Stimulated activated CD8-positive, alpha-beta memory T cell treated with anti-CD3 and anti-CD28 coated beads, Interleukin-7, amount 100 ng/mL, for 24 hours (primary cell): ENCODE measurements at regions not wholly inside any gene's neighbourhood (a gene's known extent, or its start where the extent isn't known, plus 50 kb on each side); places are given as distances from the start of the nearest gene placed in this dataset.
"Not testable (repeated sequence)": the region's sequence is repeated elsewhere in the genome, so short reads cannot be mapped to it uniquely, and the experiment has no call there.

Experiments used
- DNase-seq: peaks from one replicate; pipeline ENCODE4 v3.0.0-alpha.2; 2020; ENCODE audit warnings: low read depth

GRCh38 chr1:157219182-157219581 lies 81.0 kb upstream of the ETV3 start:
- DNase-seq: no peak

- no peak for DNase-seq
Observed at GRCh38 chr1:157218671-157219070, 80.5 kb upstream of the ETV3 start.

- DNase-seq: no peak
Observed at GRCh38 chr1:157217486-157217885, 79.3 kb upstream of the ETV3 start.

DNA sequence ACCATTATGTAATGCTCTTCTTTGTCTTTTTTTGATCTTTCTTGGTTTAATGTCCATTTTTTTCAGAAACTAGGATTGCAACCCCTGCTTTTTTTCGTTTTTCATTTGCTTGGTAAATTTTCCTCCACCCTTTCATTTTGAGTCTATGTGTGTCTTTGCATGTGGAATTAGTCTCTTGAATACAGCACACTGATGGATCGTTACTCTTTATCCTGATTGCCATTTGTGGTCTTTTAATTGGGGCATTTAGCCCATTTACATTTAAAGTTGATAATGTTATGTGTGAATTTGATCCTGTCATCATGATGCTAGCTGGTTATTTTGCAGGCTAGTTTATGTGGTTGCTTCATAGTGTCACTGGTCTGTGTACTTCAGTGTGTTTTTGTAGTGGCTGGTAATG lies 75.6 kb upstream of the ETV3 start:
- DNase-seq: no peak

DNA sequence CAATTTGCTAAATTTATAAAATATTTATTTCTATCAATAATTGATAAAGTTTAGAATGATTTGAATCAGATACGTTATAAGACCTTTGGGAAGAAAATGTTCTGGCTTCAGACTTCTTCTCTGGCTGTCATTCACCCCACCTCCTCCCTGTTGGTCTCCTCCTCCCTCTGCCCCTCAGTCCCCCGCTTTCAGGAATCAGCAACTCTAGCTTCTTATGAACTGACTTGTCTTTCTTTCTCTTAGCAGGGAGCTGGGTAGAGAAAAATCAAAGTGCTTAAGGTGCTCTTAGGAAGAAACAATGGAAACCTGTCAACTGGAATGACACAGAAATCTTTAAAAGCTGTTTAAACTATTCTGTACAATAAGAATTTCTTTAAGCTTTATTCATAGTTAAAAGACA lies 71.3 kb upstream of the ETV3 start:
- no peak for DNase-seq

DNA sequence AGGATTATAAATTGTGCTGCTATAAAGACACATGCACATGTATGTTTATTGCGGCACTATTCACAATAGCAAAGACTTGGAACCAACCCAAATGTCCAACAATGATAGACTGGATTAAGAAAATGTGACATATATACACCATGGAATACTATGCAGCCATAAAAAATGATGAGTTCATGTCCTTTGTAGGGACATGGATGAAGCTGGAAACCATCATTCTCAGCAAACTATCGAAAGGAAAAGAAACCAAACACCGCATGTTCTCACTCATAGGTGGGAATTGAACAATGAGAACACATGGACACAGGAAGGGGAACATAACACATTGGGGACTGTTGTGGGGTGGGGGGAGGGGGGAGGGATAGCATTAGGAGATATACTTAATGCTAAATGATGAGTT lies 67.8 kb upstream of the ETV3 start:
- not testable (repeated sequence) for DNase-seq

GRCh38 chr1:157203166-157203565 lies 65.0 kb upstream of the ETV3 start:
- DNase-seq: no peak

DNA sequence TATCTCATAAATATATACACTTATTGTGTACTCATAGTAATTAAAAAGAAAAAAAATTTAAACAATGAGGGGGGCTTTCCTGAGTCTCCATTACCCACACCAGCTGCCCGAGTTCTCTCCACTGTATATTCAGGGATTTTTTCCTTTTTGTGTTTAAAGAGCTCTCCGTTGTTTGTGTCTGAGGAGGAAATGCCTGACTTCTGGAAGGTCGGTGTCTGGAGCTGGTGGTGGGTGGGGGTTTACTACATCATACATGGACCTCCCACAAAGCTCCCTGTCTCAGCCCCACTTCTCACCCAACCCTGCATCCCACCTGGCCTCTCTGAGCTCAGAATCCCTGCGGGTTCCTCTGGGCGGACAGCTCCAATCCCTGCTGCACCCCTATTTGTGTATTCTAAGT lies 64.1 kb upstream of the ETV3 start:
- no peak for DNase-seq

- DNase-seq: no peak
Observed at GRCh38 chr1:157201767-157202166, 63.6 kb upstream of the ETV3 start.

GRCh38 chr1:157200451-157200850 lies 62.3 kb upstream of the ETV3 start:
- no peak for DNase-seq

DNA sequence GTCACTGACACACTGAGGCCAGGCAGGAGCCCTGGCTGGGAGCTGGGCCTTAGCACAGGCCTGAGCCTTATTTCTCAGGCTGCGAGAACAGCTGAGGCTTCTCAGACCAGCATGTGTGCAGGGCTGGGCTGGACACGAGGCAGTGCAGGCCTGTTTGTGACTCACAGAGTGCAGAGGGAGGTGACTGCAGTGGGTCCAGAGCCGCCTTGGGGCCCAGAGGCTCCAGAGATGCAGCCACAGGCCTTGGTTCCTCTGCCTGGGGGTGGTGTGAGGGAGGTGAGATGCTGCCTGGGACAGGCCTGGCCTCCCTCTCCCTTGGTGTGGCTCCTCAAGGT lies 61.2 kb upstream of the ETV3 start:
- DNase-seq: no peak

- no peak for DNase-seq
Observed at GRCh38 chr1:157198619-157199420, 60.6 kb upstream of the ETV3 start.

DNA sequence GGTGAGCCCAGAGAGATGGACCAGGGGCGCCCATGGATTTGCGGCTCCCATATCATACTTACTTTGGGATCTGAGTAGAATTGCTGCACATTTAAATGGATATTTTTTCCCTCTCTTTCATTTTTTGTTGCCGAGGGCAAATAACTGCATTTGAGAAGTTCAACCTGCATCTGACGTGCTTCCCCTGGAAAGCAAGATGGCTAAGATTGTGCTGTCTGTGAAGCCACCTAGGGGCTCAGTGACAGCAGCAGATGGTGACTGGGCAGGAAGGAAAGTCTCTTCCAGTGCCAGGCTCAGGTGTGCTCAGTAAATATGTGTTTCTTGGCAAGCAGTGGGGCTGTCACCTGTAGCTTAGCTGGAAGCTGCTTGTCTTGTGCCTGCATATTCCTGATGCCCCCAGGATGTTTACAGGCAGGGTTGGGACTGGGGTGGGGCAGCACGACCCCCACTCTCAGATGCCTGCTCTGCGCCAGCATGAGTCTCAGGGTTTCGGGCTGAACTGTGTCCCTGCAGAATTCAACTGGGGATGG lies 59.8 kb upstream of the ETV3 start:
- DNase-seq: no peak

DNA sequence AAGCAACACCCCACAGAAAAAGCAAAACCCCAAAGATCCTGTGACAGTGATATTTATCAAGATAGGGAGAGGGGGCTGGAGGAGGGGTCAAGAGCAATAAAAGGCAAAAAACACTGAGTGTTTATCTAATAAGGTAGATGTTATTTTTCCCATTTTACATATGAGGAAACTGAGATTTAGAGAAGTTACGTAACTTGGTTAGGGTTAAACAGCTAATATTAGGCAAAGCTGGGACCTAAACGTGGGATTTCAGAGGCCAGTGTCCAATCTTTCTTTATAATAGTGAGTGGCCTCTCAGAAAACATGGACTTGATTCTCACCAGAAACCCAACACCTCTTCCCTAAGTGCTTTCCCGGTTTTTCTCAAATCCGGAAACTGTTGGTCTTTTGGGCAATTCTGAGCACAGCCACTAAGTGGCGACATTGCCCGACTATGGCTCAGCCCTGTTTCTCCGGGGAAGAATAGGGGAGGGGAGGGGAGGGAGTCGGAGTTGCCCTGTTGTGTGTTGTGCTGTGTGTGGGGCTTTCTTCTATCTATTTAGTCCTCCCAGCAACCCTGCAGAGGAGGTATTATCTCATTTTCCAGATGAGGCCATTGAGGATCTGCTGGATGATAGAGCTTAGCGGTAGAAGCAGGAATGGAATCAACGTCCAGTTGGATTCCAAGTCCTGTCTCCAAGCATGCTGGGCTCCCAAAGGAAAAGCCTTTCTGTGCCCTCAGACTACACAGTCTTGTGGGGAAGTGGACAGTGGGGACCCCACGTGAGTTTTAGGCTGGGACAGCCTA lies 58.7 kb upstream of the ETV3 start:
- not testable (repeated sequence) for DNase-seq

GRCh38 chr1:157196245-157196543 lies 58.0 kb upstream of the ETV3 start:
- DNase-seq: no peak

GRCh38 chr1:157195521-157196244 lies 57.5 kb upstream of the ETV3 start:
- DNase-seq: no peak

DNA sequence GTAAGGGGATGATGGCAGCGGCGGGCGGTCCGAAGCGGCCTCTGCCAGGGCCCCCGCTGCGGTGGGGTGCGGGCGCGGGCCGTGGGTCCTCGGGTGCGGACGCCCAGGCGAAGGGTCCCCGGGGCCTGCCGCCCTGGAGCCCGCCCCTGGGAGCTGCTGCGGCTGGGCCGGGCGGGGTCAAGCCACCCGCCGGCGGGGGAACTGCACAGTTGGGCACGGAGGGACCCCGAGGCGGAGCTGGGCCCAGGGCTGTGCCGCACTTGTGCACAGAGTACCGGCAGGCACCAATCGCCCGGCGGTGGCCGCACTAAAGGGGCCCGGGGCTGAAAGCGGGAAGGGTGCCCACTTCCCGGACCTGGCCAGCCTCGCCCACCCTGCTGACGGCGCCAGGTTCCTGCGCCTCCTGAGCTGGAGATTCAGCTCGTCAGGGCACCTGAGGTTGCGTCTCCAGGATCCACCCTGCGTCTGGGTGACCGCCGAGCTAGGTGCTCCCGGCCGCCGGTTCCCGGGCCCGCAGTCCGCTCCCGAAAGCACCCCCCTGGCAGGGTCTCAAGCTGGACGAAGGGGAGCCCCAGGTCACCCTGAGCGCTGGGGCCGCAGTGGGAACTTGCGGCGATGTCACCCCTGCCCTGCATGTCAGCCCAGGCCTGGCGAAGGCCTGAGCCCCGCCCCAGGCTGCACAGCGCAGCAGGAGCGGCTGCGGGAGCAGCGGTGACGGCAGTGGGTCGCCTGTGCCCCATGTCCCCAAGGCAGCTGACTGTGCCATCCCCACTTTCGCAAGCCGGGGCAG lies 56.7 kb upstream of the ETV3 start:
- no peak for DNase-seq

DNA sequence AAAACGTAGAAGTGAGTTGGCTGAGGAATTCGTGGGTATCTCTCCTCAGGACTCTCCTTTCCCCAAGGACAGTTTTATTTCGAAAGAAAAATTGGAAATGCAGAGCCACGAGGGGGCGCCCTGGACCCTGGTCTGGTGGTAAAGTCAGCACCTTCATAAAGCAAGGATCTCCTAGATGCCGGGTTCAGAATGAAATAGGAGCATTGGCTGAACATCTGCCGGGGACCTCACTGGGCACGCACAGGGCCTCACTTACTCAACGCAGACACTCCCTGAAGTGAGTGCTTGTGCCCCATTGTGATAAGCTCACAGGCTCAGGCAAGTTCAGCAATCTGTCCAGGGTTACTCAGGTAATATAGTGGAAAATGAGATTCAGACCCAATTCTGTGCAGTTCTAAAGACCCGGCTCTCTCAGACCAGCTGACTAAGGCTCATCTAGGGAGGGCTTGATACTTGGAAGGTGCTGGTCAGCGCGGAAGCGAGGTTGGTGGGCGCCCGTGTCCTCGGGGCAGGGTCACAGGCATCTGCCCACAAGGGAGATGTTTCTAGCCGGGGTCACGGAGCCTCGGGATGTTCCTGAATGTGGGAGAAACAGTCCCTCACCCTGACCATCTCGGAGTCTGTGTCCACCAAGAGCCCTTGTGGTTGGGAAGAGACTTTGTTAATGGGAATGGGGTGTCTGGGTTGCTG lies 55.7 kb upstream of the ETV3 start:
- DNase-seq: peak; percentile 55

GRCh38 chr1:157193219-157193618 lies 55.0 kb upstream of the ETV3 start:
- DNase-seq: no peak

DNA sequence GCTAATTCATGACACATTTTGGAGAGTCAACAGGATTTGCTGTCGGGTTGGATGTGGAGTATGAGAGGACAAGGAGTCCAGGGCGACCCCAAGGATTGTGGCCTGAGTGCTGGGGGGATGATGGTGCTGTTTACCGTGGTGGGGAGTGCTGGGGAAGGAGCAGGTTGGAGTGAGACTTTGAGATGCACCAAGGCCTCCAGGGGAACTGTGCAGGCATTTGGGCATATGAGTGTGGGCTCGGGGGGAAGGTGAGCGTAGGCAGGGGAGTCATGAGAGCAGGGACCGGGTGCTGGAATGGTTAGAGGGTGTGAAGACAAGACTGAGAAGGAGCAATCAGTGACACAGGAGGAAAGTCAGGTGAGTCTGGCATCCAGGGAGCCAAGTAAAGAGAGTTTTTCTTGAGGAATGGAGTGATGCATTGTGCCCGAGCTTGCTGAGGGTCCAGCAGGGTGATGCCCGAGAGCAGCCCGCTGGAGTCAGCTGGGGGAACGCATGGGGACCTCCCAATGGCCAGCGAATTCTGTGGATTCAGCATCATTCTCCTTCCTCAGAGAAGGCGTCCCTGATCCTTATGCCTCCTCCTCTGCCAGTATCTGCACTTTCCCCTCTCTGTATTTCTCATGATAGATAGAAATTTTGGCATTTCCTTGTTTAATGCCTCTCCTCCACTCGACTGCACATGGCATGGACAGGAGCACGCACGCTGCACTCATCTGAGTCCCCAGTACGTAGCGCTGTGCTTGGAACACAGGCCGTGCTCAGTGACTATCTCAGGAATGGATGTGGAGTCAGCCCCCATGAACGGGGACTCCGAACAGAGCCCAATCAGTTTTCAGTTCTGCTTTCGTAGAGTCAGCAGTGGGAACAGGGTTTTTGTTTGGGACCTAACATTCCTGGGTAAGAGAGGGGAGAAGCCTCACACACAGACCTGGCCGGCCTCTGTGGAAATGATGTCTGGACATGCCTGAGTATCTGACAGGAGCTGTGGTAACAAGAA lies 52.1 kb upstream of the ETV3 start:
- no peak for DNase-seq
